GM23248 (cell line): ENCODE measurements at regions not wholly inside any gene's neighbourhood (a gene's known extent, or its start where the extent isn't known, plus 50 kb on each side); places are given as distances from the start of the nearest gene placed in this dataset.

Source experiments
- EZH2 ChIP-seq: fragments of 200-600 bp; sonication (generic); IDR thresholded peaks from 2 replicates; pipeline ENCODE4 v1.6.1; 2018; ENCODE audit warnings: antibody characterized with exemption, mild to moderate bottlenecking; ENCODE audit not compliant: insufficient read depth, poor library complexity, severe bottlenecking
- EZH2phosphoT487 ChIP-seq: fragments of 200-600 bp; sonication (generic); IDR thresholded peaks from 2 replicates; pipeline ENCODE4 v1.6.1; 2018; ENCODE audit warnings: antibody characterized with exemption, moderate library complexity, mild to moderate bottlenecking, low read depth; ENCODE audit not compliant: insufficient read depth

DNA sequence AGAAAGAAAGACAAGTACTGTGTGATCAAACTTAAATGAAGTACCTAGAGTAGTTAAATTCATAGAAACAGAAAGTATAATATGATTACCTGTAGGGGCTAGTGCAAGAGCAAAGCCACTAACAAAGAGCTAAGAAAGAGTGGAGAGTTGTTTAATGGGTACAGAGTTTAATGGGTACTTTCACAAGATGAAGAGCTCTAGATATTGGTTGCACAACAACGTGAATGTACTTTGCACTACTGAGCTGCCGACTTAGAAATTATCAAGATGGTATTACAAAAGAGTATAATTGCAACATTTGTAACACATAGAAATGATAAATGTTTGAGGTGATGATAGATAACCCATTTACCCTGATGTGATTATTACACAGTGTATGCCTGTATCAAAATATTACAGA is 140.3 kb upstream of the GPC6 start:
- TF ChIP-seq EZH2 (no peak), EZH2phosphoT487 (no peak)
